ENCODE measurements at regions not wholly inside any gene's neighbourhood (a gene's known extent, or its start where the extent isn't known, plus 50 kb on each side); places are given as distances from the start of the nearest gene placed in this dataset.

DNA sequence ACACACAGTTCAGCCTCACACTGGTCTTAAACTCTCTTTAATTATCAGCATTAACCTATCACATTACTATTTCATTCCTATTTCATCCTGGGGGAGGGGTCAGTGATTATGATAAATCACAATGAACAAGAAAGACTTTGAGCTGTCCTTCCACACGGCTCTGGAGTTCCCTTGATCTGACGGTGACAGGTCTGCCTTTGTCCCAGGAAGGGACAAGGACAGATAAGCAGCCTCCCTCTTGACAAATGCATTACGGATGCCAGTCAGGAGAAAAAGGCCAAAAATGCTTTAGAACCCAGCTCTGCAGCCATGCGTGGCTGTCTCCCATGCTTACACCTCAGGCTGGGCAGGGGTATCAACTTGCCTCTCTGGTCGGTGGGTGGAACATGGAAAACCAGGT is 281.7 kb downstream of the BCL11A start:
- TF ChIP-seq, protein P1, sequence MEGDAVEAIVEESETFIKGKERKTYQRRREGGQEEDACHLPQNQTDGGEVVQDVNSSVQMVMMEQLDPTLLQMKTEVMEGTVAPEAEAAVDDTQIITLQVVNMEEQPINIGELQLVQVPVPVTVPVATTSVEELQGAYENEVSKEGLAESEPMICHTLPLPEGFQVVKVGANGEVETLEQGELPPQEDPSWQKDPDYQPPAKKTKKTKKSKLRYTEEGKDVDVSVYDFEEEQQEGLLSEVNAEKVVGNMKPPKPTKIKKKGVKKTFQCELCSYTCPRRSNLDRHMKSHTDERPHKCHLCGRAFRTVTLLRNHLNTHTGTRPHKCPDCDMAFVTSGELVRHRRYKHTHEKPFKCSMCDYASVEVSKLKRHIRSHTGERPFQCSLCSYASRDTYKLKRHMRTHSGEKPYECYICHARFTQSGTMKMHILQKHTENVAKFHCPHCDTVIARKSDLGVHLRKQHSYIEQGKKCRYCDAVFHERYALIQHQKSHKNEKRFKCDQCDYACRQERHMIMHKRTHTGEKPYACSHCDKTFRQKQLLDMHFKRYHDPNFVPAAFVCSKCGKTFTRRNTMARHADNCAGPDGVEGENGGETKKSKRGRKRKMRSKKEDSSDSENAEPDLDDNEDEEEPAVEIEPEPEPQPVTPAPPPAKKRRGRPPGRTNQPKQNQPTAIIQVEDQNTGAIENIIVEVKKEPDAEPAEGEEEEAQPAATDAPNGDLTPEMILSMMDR (IDR thresholded peaks at IDR 0.05; ENCODE audit: low read length) = no peak
- no peak for TF ChIP-seq EZH2 (optimal IDR thresholded peaks at IDR 0.05; ENCODE audit: low read depth, low read length)

Data from MM.1S (cell line).